Spleen (tissue), 7 donors: ENCODE measurements at regions not wholly inside any gene's neighbourhood (a gene's known extent, or its start where the extent isn't known, plus 50 kb on each side); places are given as distances from the start of the nearest gene placed in this dataset.

Experiments used
- CTCF ChIP-seq, 11 experiments: fragments of 200-600 bp in 7 of 11; fragments of 450-650 bp in 4 of 11; sonication (generic) in 4 of 11; IDR thresholded peaks in 8 of 11; conservative IDR thresholded peaks in 3 of 11; 1 replicate in 7 of 11; 2 replicates in 4 of 11; pipeline versions ENCODE4 v1.4.0 to v1.8.0; 2016 to 2021; ENCODE audit warnings: antibody characterized with exemption in 11 of 11, inconsistent platforms in 4 of 11, mild to moderate bottlenecking in 1 of 11
- POLR2A ChIP-seq, 3 donors: fragments of 450-650 bp; IDR thresholded peaks; one replicate each; pipeline ENCODE4 v1.5.1; 2017; ENCODE audit warnings: antibody characterized with exemption in 3 of 3, mild to moderate bottlenecking in 1 of 3
- POLR2AphosphoS5 ChIP-seq, 3 donors: sonication (generic); formaldehyde crosslinking; IDR thresholded peaks; one replicate each; pipeline ENCODE4 v1.5.1; 2017; ENCODE audit warnings: antibody characterized with exemption in 3 of 3
- donor health status: DM: no; HTN: no; CAD: no; lungs with moderate emphysema.
- donor health status: DM: no; HTN: no; CAD: no.
- donor health status: DM: no; HTN: no; CAD: no.

GRCh38 chr14:87409393-87409792 is 583.6 kb downstream of the GALC start:
- TF ChIP-seq POLR2AphosphoS5 (IDR thresholded peaks at IDR 0.05) (no peak), CTCF (IDR thresholded peaks at IDR 0.05 in 8 of 11, conservative IDR thresholded peaks at IDR 0.05 in 3 of 11) (no peak), POLR2A (IDR thresholded peaks at IDR 0.05) (no peak)
